ENCODE measurements at regions not wholly inside any gene's neighbourhood (a gene's known extent, or its start where the extent isn't known, plus 50 kb on each side); places are given as distances from the start of the nearest gene placed in this dataset.

- H3K4me1 ChIP-seq (ENCODE audit: control insufficient read depth, insufficient read depth, low read length): no peaks in the 10 kb centered on the region
- H3K27me3 ChIP-seq (ENCODE audit: control insufficient read depth, insufficient read depth, low read length): no peaks in the 10 kb centered on the region
- no CpG with 5 or more reads among the region's 2 CpGs for WGBS (ENCODE audit: insufficient coverage, insufficient read length)
- no peaks in the 10 kb centered on the region for H3K36me3 ChIP-seq (ENCODE audit: control insufficient read depth, insufficient read depth, low read length)
- no peak for DNase-seq (ENCODE audit: low read depth, low spot score)
- no peak overlapping the region for H3K27ac ChIP-seq (ENCODE audit: low read length)
- H3K9me3 ChIP-seq (ENCODE audit: control insufficient read depth, insufficient read depth, low read length): no peaks in the 10 kb centered on the region
- H3K4me3 ChIP-seq (ENCODE audit: low read length): no peak overlapping the region
Measured at GRCh38 chr14:22159957-22160356, 429.1 kb downstream of the DAD1 start.

GRCh38 chr14:22159099-22159498 lies 429.9 kb downstream of the DAD1 start:
- Histone ChIP-seq H3K4me1 (ENCODE audit: control insufficient read depth, insufficient read depth, low read length) (no peaks in the 10 kb centered on the region), H3K27me3 (ENCODE audit: control insufficient read depth, insufficient read depth, low read length) (no peaks in the 10 kb centered on the region), H3K4me3 (ENCODE audit: low read length) (no peak overlapping the region), H3K36me3 (ENCODE audit: control insufficient read depth, insufficient read depth, low read length) (no peaks in the 10 kb centered on the region), H3K9me3 (ENCODE audit: control insufficient read depth, insufficient read depth, low read length) (no peaks in the 10 kb centered on the region), H3K27ac (ENCODE audit: low read length) (no peak overlapping the region)
- DNase-seq (ENCODE audit: low read depth, low spot score): no peak
- no CpG with 5 or more reads among the region's 3 CpGs for WGBS (ENCODE audit: insufficient coverage, insufficient read length)

GRCh38 chr14:22158560-22158959 lies 430.5 kb downstream of the DAD1 start:
- no peaks in the 10 kb centered on the region for H3K27me3 ChIP-seq (ENCODE audit: control insufficient read depth, insufficient read depth, low read length)
- WGBS (ENCODE audit: insufficient coverage, insufficient read length): no CpG with 5 or more reads among the region's 1 CpG
- DNase-seq (ENCODE audit: low read depth, low spot score): no peak

GRCh38 chr14:22155571-22155970 lies 433.5 kb downstream of the DAD1 start:
- Histone ChIP-seq H3K4me1 (ENCODE audit: control insufficient read depth, insufficient read depth, low read length) (no peaks in the 10 kb centered on the region), H3K27me3 (ENCODE audit: control insufficient read depth, insufficient read depth, low read length) (no peaks in the 10 kb centered on the region), H3K36me3 (ENCODE audit: control insufficient read depth, insufficient read depth, low read length) (no peaks in the 10 kb centered on the region), H3K9me3 (ENCODE audit: control insufficient read depth, insufficient read depth, low read length) (peaks cover 1% of the 10 kb centered on the region), H3K27ac (ENCODE audit: low read length) (no peak overlapping the region), H3K4me3 (ENCODE audit: low read length) (no peak overlapping the region)
- DNase-seq (ENCODE audit: low read depth, low spot score): no peak
- WGBS (ENCODE audit: insufficient coverage, insufficient read length): no CpG with 5 or more reads among the region's 2 CpGs

More at GRCh38 chr14:22158560-22158959, 430.5 kb downstream of the DAD1 start:
- no peaks in the 10 kb centered on the region for H3K36me3 ChIP-seq (ENCODE audit: control insufficient read depth, insufficient read depth, low read length)
- H3K4me3 ChIP-seq (ENCODE audit: low read length): no peak overlapping the region
- no peaks in the 10 kb centered on the region for H3K4me1 ChIP-seq (ENCODE audit: control insufficient read depth, insufficient read depth, low read length)
- H3K27ac ChIP-seq (ENCODE audit: low read length): no peak overlapping the region
- no peaks in the 10 kb centered on the region for H3K9me3 ChIP-seq (ENCODE audit: control insufficient read depth, insufficient read depth, low read length)

- H3K4me3 ChIP-seq (ENCODE audit: low read length): no peak overlapping the region
- H3K36me3 ChIP-seq (ENCODE audit: control insufficient read depth, insufficient read depth, low read length): no peaks in the 10 kb centered on the region
- H3K27ac ChIP-seq (ENCODE audit: low read length): no peak overlapping the region
- H3K27me3 ChIP-seq (ENCODE audit: control insufficient read depth, insufficient read depth, low read length): no peaks in the 10 kb centered on the region
- DNase-seq (ENCODE audit: low read depth, low spot score): no peak
- H3K9me3 ChIP-seq (ENCODE audit: control insufficient read depth, insufficient read depth, low read length): peaks cover 1% of the 10 kb centered on the region
- H3K4me1 ChIP-seq (ENCODE audit: control insufficient read depth, insufficient read depth, low read length): no peaks in the 10 kb centered on the region
Measured at GRCh38 chr14:22152903-22153302, 436.1 kb downstream of the DAD1 start.

- Histone ChIP-seq H3K36me3 (ENCODE audit: control insufficient read depth, insufficient read depth, low read length) (no peaks in the 10 kb centered on the region), H3K27ac (ENCODE audit: low read length) (no peak overlapping the region), H3K27me3 (ENCODE audit: control insufficient read depth, insufficient read depth, low read length) (no peaks in the 10 kb centered on the region), H3K4me1 (ENCODE audit: control insufficient read depth, insufficient read depth, low read length) (no peaks in the 10 kb centered on the region), H3K4me3 (ENCODE audit: low read length) (no peak overlapping the region), H3K9me3 (ENCODE audit: control insufficient read depth, insufficient read depth, low read length) (peaks cover 1% of the 10 kb centered on the region)
- WGBS (ENCODE audit: insufficient coverage, insufficient read length): no CpG with 5 or more reads among the region's 3 CpGs
- no peak for DNase-seq (ENCODE audit: low read depth, low spot score)
Measured at GRCh38 chr14:22152161-22152870, 436.7 kb downstream of the DAD1 start.

- WGBS (ENCODE audit: insufficient coverage, insufficient read length): no CpG with 5 or more reads among the region's 4 CpGs
- no peaks in the 10 kb centered on the region for H3K36me3 ChIP-seq (ENCODE audit: control insufficient read depth, insufficient read depth, low read length)
- no peak for DNase-seq (ENCODE audit: low read depth, low spot score)
- peaks cover 1% of the 10 kb centered on the region for H3K9me3 ChIP-seq (ENCODE audit: control insufficient read depth, insufficient read depth, low read length)
- no peaks in the 10 kb centered on the region for H3K27me3 ChIP-seq (ENCODE audit: control insufficient read depth, insufficient read depth, low read length)
- no peaks in the 10 kb centered on the region for H3K4me1 ChIP-seq (ENCODE audit: control insufficient read depth, insufficient read depth, low read length)
- no peak overlapping the region for H3K27ac ChIP-seq (ENCODE audit: low read length)
- no peak overlapping the region for H3K4me3 ChIP-seq (ENCODE audit: low read length)
Measured at GRCh38 chr14:22151121-22151520, 437.9 kb downstream of the DAD1 start.

GRCh38 chr14:22149058-22149457 lies 440.0 kb downstream of the DAD1 start:
- no peak overlapping the region for H3K4me3 ChIP-seq (ENCODE audit: low read length)
- H3K9me3 ChIP-seq (ENCODE audit: control insufficient read depth, insufficient read depth, low read length): peaks cover 1% of the 10 kb centered on the region
- no CpG with 5 or more reads among the region's 3 CpGs for WGBS (ENCODE audit: insufficient coverage, insufficient read length)
- no peaks in the 10 kb centered on the region for H3K36me3 ChIP-seq (ENCODE audit: control insufficient read depth, insufficient read depth, low read length)
- no peaks in the 10 kb centered on the region for H3K4me1 ChIP-seq (ENCODE audit: control insufficient read depth, insufficient read depth, low read length)
- DNase-seq (ENCODE audit: low read depth, low spot score): no peak
- no peak overlapping the region for H3K27ac ChIP-seq (ENCODE audit: low read length)
- no peaks in the 10 kb centered on the region for H3K27me3 ChIP-seq (ENCODE audit: control insufficient read depth, insufficient read depth, low read length)

- no peaks in the 10 kb centered on the region for H3K36me3 ChIP-seq (ENCODE audit: control insufficient read depth, insufficient read depth, low read length)
- no peaks in the 10 kb centered on the region for H3K27me3 ChIP-seq (ENCODE audit: control insufficient read depth, insufficient read depth, low read length)
- peaks cover 1% of the 10 kb centered on the region for H3K9me3 ChIP-seq (ENCODE audit: control insufficient read depth, insufficient read depth, low read length)
- WGBS (ENCODE audit: insufficient coverage, insufficient read length): no CpG with 5 or more reads among the region's 3 CpGs
- DNase-seq (ENCODE audit: low read depth, low spot score): no peak
- H3K27ac ChIP-seq (ENCODE audit: low read length): no peak overlapping the region
- H3K4me3 ChIP-seq (ENCODE audit: low read length): no peak overlapping the region
- H3K4me1 ChIP-seq (ENCODE audit: control insufficient read depth, insufficient read depth, low read length): no peaks in the 10 kb centered on the region
Measured at GRCh38 chr14:22147716-22148115, 441.3 kb downstream of the DAD1 start.

GRCh38 chr14:22143363-22143762 lies 445.7 kb downstream of the DAD1 start:
- H3K9me3 ChIP-seq (ENCODE audit: control insufficient read depth, insufficient read depth, low read length): no peaks in the 10 kb centered on the region
- no peaks in the 10 kb centered on the region for H3K36me3 ChIP-seq (ENCODE audit: control insufficient read depth, insufficient read depth, low read length)
- DNase-seq (ENCODE audit: low read depth, low spot score): no peak
- H3K27me3 ChIP-seq (ENCODE audit: control insufficient read depth, insufficient read depth, low read length): no peaks in the 10 kb centered on the region
- H3K27ac ChIP-seq (ENCODE audit: low read length): no peak overlapping the region
- no peak overlapping the region for H3K4me3 ChIP-seq (ENCODE audit: low read length)
- no CpG with 5 or more reads among the region's 2 CpGs for WGBS (ENCODE audit: insufficient coverage, insufficient read length)
- no peaks in the 10 kb centered on the region for H3K4me1 ChIP-seq (ENCODE audit: control insufficient read depth, insufficient read depth, low read length)

- Histone ChIP-seq H3K27ac (ENCODE audit: low read length) (no peak overlapping the region), H3K36me3 (ENCODE audit: control insufficient read depth, insufficient read depth, low read length) (no peaks in the 10 kb centered on the region), H3K27me3 (ENCODE audit: control insufficient read depth, insufficient read depth, low read length) (no peaks in the 10 kb centered on the region), H3K9me3 (ENCODE audit: control insufficient read depth, insufficient read depth, low read length) (no peaks in the 10 kb centered on the region), H3K4me1 (ENCODE audit: control insufficient read depth, insufficient read depth, low read length) (no peaks in the 10 kb centered on the region), H3K4me3 (ENCODE audit: low read length) (no peak overlapping the region)
- WGBS (ENCODE audit: insufficient coverage, insufficient read length): no CpG with 5 or more reads among the region's 4 CpGs
- no peak for DNase-seq (ENCODE audit: low read depth, low spot score)
Measured at GRCh38 chr14:22140633-22141032, 448.4 kb downstream of the DAD1 start.

Measured in iPS DF 6.9 (cell line).